SK-N-SH (cell line): ENCODE measurements at regions not wholly inside any gene's neighbourhood (a gene's known extent, or its start where the extent isn't known, plus 50 kb on each side); places are given as distances from the start of the nearest gene placed in this dataset.

Experiments
- CTCF ChIA-PET: fragments of 300-600, 350-600 bp; formaldehyde crosslinking; extraction: SDS; loops from one replicate; lab custom pipeline; 2021; lab: Yijun Ruan, JAX
- POLR2A ChIA-PET: fragments of 350-600 bp; sonication (Branson Sonifier 250); formaldehyde crosslinking; extraction: SDS; loops from one replicate; lab custom pipeline; 2020; ENCODE audit warnings: antibody characterized with exemption, inconsistent platforms; lab: Yijun Ruan, JAX
- DNase-seq: peaks from one replicate; pipeline ENCODE4 v3.0.0; 2012
- H2AFZ ChIP-seq: fragments of 200-600 bp; sonication (generic); 2 replicates; pipeline ENCODE4 v1.8.1; 2016; ENCODE audit warnings: antibody characterized with exemption, mild to moderate bottlenecking, low read depth
- H3F3A ChIP-seq: fragments of 200-600 bp; sonication (generic); replicated peaks from 2 replicates; pipeline ENCODE3; 2016; ENCODE audit warnings: antibody characterized with exemption, mild to moderate bottlenecking; ENCODE audit not compliant: insufficient read depth
- H3K27ac ChIP-seq, 2 experiments: fragments of 200-500 bp in 1 of 2; fragments of 200-600 bp in 1 of 2; sonication (Bioruptor generic) in 1 of 2; sonication (generic), shearing (Covaris generic) in 1 of 2; 2 replicates each; pipeline versions ENCODE4 v1.5.1 to v1.6.1; 2014 to 2016; ENCODE audit warnings: low read depth in 2 of 2, inconsistent platforms in 1 of 2, low read length in 1 of 2, mild to moderate bottlenecking in 1 of 2, mixed read lengths in 1 of 2
- H3K27me3 ChIP-seq: fragments of 200-600 bp; sonication (generic), shearing (Covaris generic); 2 replicates; pipeline ENCODE4 v1.6.1; 2016; ENCODE audit warnings: mixed run types; ENCODE audit not compliant: insufficient read depth
- H3K36me3 ChIP-seq, 2 experiments: fragments of 200-500 bp in 1 of 2; fragments of 200-600 bp in 1 of 2; sonication (Bioruptor generic) in 1 of 2; sonication (generic) in 1 of 2; replicated peaks in 1 of 2; 2 replicates each; pipeline versions ENCODE3 to v1.5.1; 2014 to 2016; ENCODE audit warnings: low read length in 1 of 2, mild to moderate bottlenecking in 1 of 2; ENCODE audit not compliant: insufficient read depth in 2 of 2, control insufficient read depth in 1 of 2
- H3K4me1 ChIP-seq, 2 experiments: fragments of 200-500 bp in 1 of 2; fragments of 200-600 bp in 1 of 2; sonication (Bioruptor generic) in 1 of 2; sonication (generic), shearing (Covaris generic) in 1 of 2; 2 replicates each; pipeline versions ENCODE4 v1.5.1 to v1.6.1; 2014 to 2016; ENCODE audit warnings: low read depth in 1 of 2, low read length in 1 of 2, mixed run types in 1 of 2; ENCODE audit not compliant: insufficient read depth in 2 of 2, control insufficient read depth in 1 of 2
- H3K4me2 ChIP-seq: fragments of 200-600 bp; sonication (generic), shearing (Covaris generic); 2 replicates; pipeline ENCODE4 v1.6.1; 2017; ENCODE audit warnings: mixed run types
- H3K4me3 ChIP-seq, 2 experiments: fragments of 200-500 bp in 1 of 2; fragments of 200-600 bp in 1 of 2; sonication (Bioruptor generic) in 1 of 2; sonication (generic), shearing (Covaris generic) in 1 of 2; 2 replicates each; pipeline versions ENCODE4 v1.5.1 to v1.8.1; 2014 to 2016; ENCODE audit warnings: low read depth in 2 of 2, inconsistent platforms in 1 of 2, low read length in 1 of 2, mild to moderate bottlenecking in 1 of 2, mixed read lengths in 1 of 2, moderate library complexity in 1 of 2
- H3K79me2 ChIP-seq: fragments of 200-600 bp; sonication (generic); 2 replicates; pipeline ENCODE4 v1.8.1; 2017; ENCODE audit warnings: mild to moderate bottlenecking; ENCODE audit not compliant: insufficient read depth
- H3K9ac ChIP-seq: fragments of 200-600 bp; sonication (generic); 2 replicates; pipeline ENCODE4 v1.6.1; 2017; ENCODE audit warnings: mixed run types
- H3K9me2 ChIP-seq: fragments of 200-600 bp; sonication (generic); 2 replicates; pipeline ENCODE4 v1.6.1; 2017; ENCODE audit warnings: mixed run types
- H3K9me3 ChIP-seq: fragments of 200-600 bp; sonication (generic); 2 replicates; pipeline ENCODE4 v1.6.1; 2017; ENCODE audit warnings: mixed run types, mild to moderate bottlenecking, moderate library complexity
- H4K20me1 ChIP-seq: fragments of 200-600 bp; sonication (generic); 2 replicates; pipeline ENCODE4 v1.6.1; 2017; ENCODE audit warnings: mild to moderate bottlenecking, mixed run types; ENCODE audit not compliant: insufficient read depth
- CHD2 ChIP-seq: fragments of 150-350 bp; IDR thresholded peaks from 2 replicates; pipeline ENCODE4 v1.6.1; 2018; ENCODE audit warnings: low read length; ENCODE audit not compliant: partially characterized antibody
- FOSL2 ChIP-seq: IDR thresholded peaks from 2 replicates; pipeline ENCODE4 v1.4.0; 2012; ENCODE audit warnings: low read depth, mild to moderate bottlenecking, moderate library complexity, borderline replicate concordance
- FOXJ3 ChIP-seq: sonication (generic); formaldehyde crosslinking; IDR thresholded peaks from 2 replicates; pipeline ENCODE4 v1.5.1; 2020; ENCODE audit warnings: mild to moderate bottlenecking, missing genetic modification reagents
- FOXM1 ChIP-seq: IDR thresholded peaks from 2 replicates; pipeline ENCODE4 v1.4.0; 2012; ENCODE audit warnings: low read depth, mild to moderate bottlenecking
- GABPA ChIP-seq: IDR thresholded peaks from 2 replicates; pipeline ENCODE4 v1.4.0; 2012; ENCODE audit warnings: low read depth, mild to moderate bottlenecking
- GATA2 ChIP-seq: sonication (generic); formaldehyde crosslinking; IDR thresholded peaks from 2 replicates; pipeline ENCODE4 v1.5.0; 2020; ENCODE audit warnings: mild to moderate bottlenecking, missing genetic modification reagents
- JUND ChIP-seq: IDR thresholded peaks from 2 replicates; pipeline ENCODE4 v1.4.0; 2012
- MEF2A ChIP-seq: IDR thresholded peaks from 2 replicates; pipeline ENCODE4 v1.4.0; 2012; ENCODE audit warnings: low read depth, borderline replicate concordance
- MXI1 ChIP-seq: IDR thresholded peaks from 2 replicates; pipeline ENCODE4 v1.6.1; 2012; ENCODE audit warnings: mild to moderate bottlenecking, low read depth, low read length, improper control_type of control experiment
- NFIC ChIP-seq: IDR thresholded peaks from 2 replicates; pipeline ENCODE4 v1.4.0; 2012; ENCODE audit warnings: borderline replicate concordance
- NRF1 ChIP-seq: IDR thresholded peaks from 2 replicates; pipeline ENCODE4 v1.6.1; 2012; ENCODE audit warnings: low read depth, mild to moderate bottlenecking, low read length
- POLR2AphosphoS5 ChIP-seq: IDR thresholded peaks from 2 replicates; pipeline ENCODE4 v1.6.1; 2012; ENCODE audit warnings: low read depth, low read length
- RCOR1 ChIP-seq: fragments of 150-350 bp; IDR thresholded peaks from 2 replicates; pipeline ENCODE4 v1.6.1; 2017; ENCODE audit warnings: antibody characterized with exemption, low read length
- SIN3A ChIP-seq: IDR thresholded peaks from 2 replicates; pipeline ENCODE4 v1.6.1; 2012; ENCODE audit warnings: low read depth, mild to moderate bottlenecking, low read length, moderate library complexity, borderline replicate concordance
- SMC3 ChIP-seq: IDR thresholded peaks from 2 replicates; pipeline ENCODE4 v1.6.1; 2012; ENCODE audit warnings: low read depth, low read length, improper control_type of control experiment
- TAF1 ChIP-seq: IDR thresholded peaks from 2 replicates; pipeline ENCODE4 v1.6.1; 2012; ENCODE audit warnings: low read depth, mild to moderate bottlenecking, low read length, moderate library complexity, borderline replicate concordance
- TCF12 ChIP-seq: IDR thresholded peaks from 2 replicates; pipeline ENCODE4 v1.4.0; 2012
- TEAD4 ChIP-seq: IDR thresholded peaks from 2 replicates; pipeline ENCODE4 v1.4.0; 2012; ENCODE audit warnings: mild to moderate bottlenecking, borderline replicate concordance; ENCODE audit not compliant: insufficient read depth
- YY1 ChIP-seq: IDR thresholded peaks from 2 replicates; pipeline ENCODE4 v1.4.0; 2012; ENCODE audit warnings: low read depth, mild to moderate bottlenecking
- WGBS: methylation state at CpG from one replicate; pipeline ENCODE4 v1.1.6; 2017; ENCODE audit warnings: low lambda C conversion rate; 5-methylcytosine and 5-hydroxymethylcytosine counted together
- TF ChIP-seq, protein P1 (sequence below): fragments of 150-350 bp; IDR thresholded peaks from 2 replicates; pipeline ENCODE4 v1.6.1; 2017; ENCODE audit warnings: antibody characterized with exemption, low read length, low read depth, borderline replicate concordance
- TF ChIP-seq, protein P2 (sequence below): fragments of 150-350 bp; IDR thresholded peaks from 2 replicates; pipeline ENCODE4 v1.6.1; 2016; ENCODE audit warnings: mild to moderate bottlenecking, low read depth, low read length

DNA sequence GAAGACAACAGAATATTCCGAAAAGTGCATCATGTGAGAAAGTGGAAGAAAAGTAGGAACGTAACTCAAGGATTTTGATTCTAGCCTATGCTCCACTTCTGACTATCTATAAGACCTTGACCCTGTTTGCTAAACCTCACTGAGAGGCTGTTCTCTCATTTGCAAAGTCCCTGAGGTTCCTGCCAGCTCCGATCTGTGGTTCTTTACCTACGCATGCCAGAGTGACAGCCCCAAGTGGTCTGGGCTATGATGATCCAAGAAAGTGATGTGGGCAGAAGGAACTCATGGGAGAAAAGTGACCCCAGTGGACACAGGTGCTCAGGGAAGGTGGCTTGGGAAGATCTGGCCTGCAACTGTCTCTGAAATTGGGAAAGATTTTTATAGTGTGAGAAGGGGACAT lies 301.1 kb upstream of the CDH11 start:
- Histone ChIP-seq H2AFZ (no peak overlapping the region), H3K27me3 (no peaks in the 10 kb centered on the region), H3K4me3 (no peak overlapping the region), H3K4me2 (no peak overlapping the region), H3K79me2 (no peaks in the 10 kb centered on the region), H3K9me3 (no peaks in the 10 kb centered on the region), H3K4me1 (no peaks in the 10 kb centered on the region), H3K9me2 (no peaks in the 10 kb centered on the region), H4K20me1 (no peaks in the 10 kb centered on the region), H3F3A (no peaks in the 10 kb centered on the region), H3K36me3 (no peaks in the 10 kb centered on the region), H3K27ac (no peak overlapping the region), H3K9ac (no peak overlapping the region)
- 69% methylated on average over 4 of the region's 4 CpGs for WGBS
- CTCF ChIA-PET = no interaction called here
- TF ChIP-seq FOSL2 = no peak
- no peak for TF ChIP-seq CHD2
- no peak for TF ChIP-seq GATA2
- no peak for TF ChIP-seq MXI1
- TF ChIP-seq NRF1 = no peak
- no peak for TF ChIP-seq TEAD4
- no peak for TF ChIP-seq JUND
- no peak for TF ChIP-seq FOXJ3
- no peak for TF ChIP-seq SMC3
- POLR2A ChIA-PET = no interaction called here
- no peak for DNase-seq

DNA sequence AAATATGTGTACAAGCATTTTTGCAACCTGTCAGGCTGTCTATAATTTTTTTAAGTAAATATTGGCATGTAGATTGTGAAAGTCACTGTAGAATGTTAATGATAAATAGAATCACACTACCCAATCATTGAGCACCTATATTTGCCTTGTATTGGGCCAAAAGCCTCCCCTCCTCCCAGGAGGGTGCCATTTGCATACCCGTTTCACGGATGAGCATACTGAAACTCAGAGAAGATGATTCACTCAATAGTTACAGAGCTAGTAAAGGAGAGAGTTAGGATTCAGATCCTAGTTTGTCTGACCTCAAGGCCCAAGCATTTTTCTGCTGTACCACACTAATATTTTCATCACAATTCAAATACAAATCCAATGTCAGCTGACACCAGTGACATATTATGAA lies 299.7 kb upstream of the CDH11 start:
- no peaks in the 10 kb centered on the region for H3K27me3 ChIP-seq
- ChIA-PET CTCF (no interaction called here), POLR2A (no interaction called here)
- H3K4me2 ChIP-seq = no peak overlapping the region
- H3K27ac ChIP-seq = no peak overlapping the region
- no peaks in the 10 kb centered on the region for H3K79me2 ChIP-seq
- no peaks in the 10 kb centered on the region for H3K9me2 ChIP-seq
- no peaks in the 10 kb centered on the region for H3K9me3 ChIP-seq
- TF ChIP-seq FOSL2 (no peak), NFIC (no peak), FOXJ3 (no peak), GATA2 (no peak), POLR2AphosphoS5 (no peak)
- TF ChIP-seq, protein P1, sequence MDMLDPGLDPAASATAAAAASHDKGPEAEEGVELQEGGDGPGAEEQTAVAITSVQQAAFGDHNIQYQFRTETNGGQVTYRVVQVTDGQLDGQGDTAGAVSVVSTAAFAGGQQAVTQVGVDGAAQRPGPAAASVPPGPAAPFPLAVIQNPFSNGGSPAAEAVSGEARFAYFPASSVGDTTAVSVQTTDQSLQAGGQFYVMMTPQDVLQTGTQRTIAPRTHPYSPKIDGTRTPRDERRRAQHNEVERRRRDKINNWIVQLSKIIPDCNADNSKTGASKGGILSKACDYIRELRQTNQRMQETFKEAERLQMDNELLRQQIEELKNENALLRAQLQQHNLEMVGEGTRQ = no peak
- no peak overlapping the region for H2AFZ ChIP-seq
- H3F3A ChIP-seq = no peaks in the 10 kb centered on the region
- no peak for DNase-seq
- H3K4me3 ChIP-seq = no peak overlapping the region
- H4K20me1 ChIP-seq = no peaks in the 10 kb centered on the region
- H3K4me1 ChIP-seq = no peaks in the 10 kb centered on the region
- 76% methylated on average over 2 of the region's 2 CpGs for WGBS
- no peaks in the 10 kb centered on the region for H3K36me3 ChIP-seq
- H3K9ac ChIP-seq = no peak overlapping the region

DNA sequence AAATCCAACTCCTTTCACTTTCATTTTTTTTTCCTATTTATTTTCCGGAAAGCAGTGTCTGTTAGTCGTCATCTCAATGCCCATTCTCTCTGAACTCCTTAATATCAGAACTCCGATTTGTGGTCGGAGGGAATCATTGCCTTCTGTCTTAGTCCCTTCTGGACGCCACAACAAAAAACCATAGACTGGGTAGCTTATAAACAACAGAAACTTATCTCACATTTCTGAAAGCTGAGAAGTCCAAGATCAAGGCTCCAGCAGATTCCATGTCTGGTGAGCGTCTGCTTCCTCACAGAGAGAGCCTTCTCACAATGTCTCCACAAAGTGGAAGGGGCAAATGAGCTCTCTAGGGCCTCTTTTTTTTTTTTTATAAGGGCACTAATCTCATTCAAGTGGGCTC lies 296.6 kb upstream of the CDH11 start:
- H3K36me3 ChIP-seq = no peaks in the 10 kb centered on the region
- no peak overlapping the region for H3K27ac ChIP-seq
- CTCF ChIA-PET = no interaction called here
- peaks cover 0 to 12% of the 10 kb centered on the region in 2 experiments; a peak in 2 of 4 replicates for H3K4me1 ChIP-seq
- H3K79me2 ChIP-seq = no peaks in the 10 kb centered on the region
- no peaks in the 10 kb centered on the region for H3K9me3 ChIP-seq
- no peaks in the 10 kb centered on the region for H4K20me1 ChIP-seq
- no peak overlapping the region for H3K4me3 ChIP-seq
- no peak for DNase-seq
- H2AFZ ChIP-seq = no peak overlapping the region
- peaks cover 17% of the 10 kb centered on the region for H3F3A ChIP-seq
- H3K9ac ChIP-seq = no peak overlapping the region
- no peak overlapping the region for H3K4me2 ChIP-seq
- POLR2A ChIA-PET = no interaction called here
- 70% methylated on average over 6 of the region's 6 CpGs for WGBS
- H3K27me3 ChIP-seq = no peaks in the 10 kb centered on the region
- TF ChIP-seq, protein P1 = no peak
- TF ChIP-seq TEAD4 (no peak), POLR2AphosphoS5 (no peak), CHD2 (no peak), FOSL2 (no peak), MXI1 (no peak), NFIC (no peak), YY1 (no peak), TAF1 (no peak), FOXM1 (no peak), MEF2A (no peak), TCF12 (no peak), RCOR1 (no peak), GABPA (no peak), SIN3A (no peak)
- TF ChIP-seq, protein P2, sequence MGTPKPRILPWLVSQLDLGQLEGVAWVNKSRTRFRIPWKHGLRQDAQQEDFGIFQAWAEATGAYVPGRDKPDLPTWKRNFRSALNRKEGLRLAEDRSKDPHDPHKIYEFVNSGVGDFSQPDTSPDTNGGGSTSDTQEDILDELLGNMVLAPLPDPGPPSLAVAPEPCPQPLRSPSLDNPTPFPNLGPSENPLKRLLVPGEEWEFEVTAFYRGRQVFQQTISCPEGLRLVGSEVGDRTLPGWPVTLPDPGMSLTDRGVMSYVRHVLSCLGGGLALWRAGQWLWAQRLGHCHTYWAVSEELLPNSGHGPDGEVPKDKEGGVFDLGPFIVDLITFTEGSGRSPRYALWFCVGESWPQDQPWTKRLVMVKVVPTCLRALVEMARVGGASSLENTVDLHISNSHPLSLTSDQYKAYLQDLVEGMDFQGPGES = no peak
- no peaks in the 10 kb centered on the region for H3K9me2 ChIP-seq
